Skeletal muscle tissue (tissue), 3 donors: ENCODE measurements at regions not wholly inside any gene's neighbourhood (a gene's known extent, or its start where the extent isn't known, plus 50 kb on each side); places are given as distances from the start of the nearest gene placed in this dataset.

Source experiments
- H3K27ac ChIP-seq: one replicate; pipeline ENCODE4 v1.7.0; 2013; ENCODE audit warnings: mild to moderate bottlenecking, low read depth, low read length, inconsistent platforms
- H3K27me3 ChIP-seq, 3 donors: one replicate each; pipeline ENCODE4 v1.7.0; 2013; ENCODE audit warnings: low read length in 3 of 3; ENCODE audit not compliant: control insufficient read depth in 3 of 3, insufficient read depth in 3 of 3
- H3K36me3 ChIP-seq, 3 donors: one replicate each; pipeline ENCODE4 v1.7.0; 2013; ENCODE audit warnings: low read length in 3 of 3; ENCODE audit not compliant: control insufficient read depth in 3 of 3, insufficient read depth in 3 of 3
- H3K4me1 ChIP-seq, 3 donors: one replicate each; pipeline ENCODE4 v1.7.0; 2013; ENCODE audit warnings: low read length in 3 of 3, mild to moderate bottlenecking in 3 of 3; ENCODE audit not compliant: control insufficient read depth in 3 of 3, insufficient read depth in 3 of 3
- H3K4me3 ChIP-seq, 3 donors: one replicate each; pipeline ENCODE4 v1.7.0; 2013; ENCODE audit warnings: low read length in 3 of 3
- H3K9ac ChIP-seq, 3 donors: one replicate each; pipeline ENCODE4 v1.7.0; 2013; ENCODE audit warnings: low read length in 3 of 3, mild to moderate bottlenecking in 3 of 3, moderate library complexity in 2 of 3, low read depth in 1 of 3
- H3K9me3 ChIP-seq, 3 donors: one replicate each; pipeline ENCODE4 v1.7.0; 2013; ENCODE audit warnings: low read length in 3 of 3; ENCODE audit not compliant: control insufficient read depth in 3 of 3
- donor health status: Osteomylitis.

- Histone ChIP-seq H3K4me1 (no peaks in the 10 kb centered on the region), H3K4me3 (no peak overlapping the region), H3K36me3 (no peaks in the 10 kb centered on the region), H3K9me3 (no peaks in the 10 kb centered on the region), H3K27me3 (peaks cover 0 to 4% (median 0%) of the 10 kb centered on the region in 3 donors), H3K27ac (no peak overlapping the region), H3K9ac (no peak overlapping the region)
Measured at GRCh38 chr2:200725596-200725995, 86.1 kb upstream of the BZW1 start.

DNA sequence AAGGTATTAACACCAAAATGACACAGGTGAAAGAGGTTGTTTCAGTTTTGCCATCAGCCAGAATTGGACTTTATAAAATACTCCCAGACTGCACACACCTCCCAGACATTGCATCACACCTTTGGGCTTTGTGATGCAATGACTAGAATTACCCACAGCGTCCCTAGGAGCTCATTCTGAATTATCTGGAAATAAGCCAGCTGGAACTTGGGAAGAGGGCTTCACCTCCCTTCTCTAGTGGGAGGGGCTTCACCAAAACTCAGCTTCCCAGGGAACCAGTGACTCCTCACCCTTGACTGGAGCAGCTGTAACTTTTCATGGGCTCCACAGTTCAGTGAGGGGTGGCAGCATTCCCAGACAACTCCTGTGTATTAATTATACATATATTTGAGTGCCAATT, 83.1 kb upstream of the BZW1 start:
- Histone ChIP-seq H3K4me3 (no peak overlapping the region), H3K9ac (no peak overlapping the region), H3K27ac (no peak overlapping the region), H3K36me3 (no peaks in the 10 kb centered on the region), H3K27me3 (peaks cover 0 to 4% (median 0%) of the 10 kb centered on the region in 3 donors), H3K4me1 (no peaks in the 10 kb centered on the region), H3K9me3 (no peaks in the 10 kb centered on the region)

GRCh38 chr2:200730302-200730701, 81.4 kb upstream of the BZW1 start:
- H3K4me1 ChIP-seq, result no peaks in the 10 kb centered on the region
- H3K27ac ChIP-seq, result no peak overlapping the region
- no peaks in the 10 kb centered on the region for H3K9me3 ChIP-seq
- no peak overlapping the region for H3K4me3 ChIP-seq
- no peak overlapping the region for H3K9ac ChIP-seq
- H3K27me3 ChIP-seq, result no peaks in the 10 kb centered on the region
- H3K36me3 ChIP-seq, result no peaks in the 10 kb centered on the region

DNA sequence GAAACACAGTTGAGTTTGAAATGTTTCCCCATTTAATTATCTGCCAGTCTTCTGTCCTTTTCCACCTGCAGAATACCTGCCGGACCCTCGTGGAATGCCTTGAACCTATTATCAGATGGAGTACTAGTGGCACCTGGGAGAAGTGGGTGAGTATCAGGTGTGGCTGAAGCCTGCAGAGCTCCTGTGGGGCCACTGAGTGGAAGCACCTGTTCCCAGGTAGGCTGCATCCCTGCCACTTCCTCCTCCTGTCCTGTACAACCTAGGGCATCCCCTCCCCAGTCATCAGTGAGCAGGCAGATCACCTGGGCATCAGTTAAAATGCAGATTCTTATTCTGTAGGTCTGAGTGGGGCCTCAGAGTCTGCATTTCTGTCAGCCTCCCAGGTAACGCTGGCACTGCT, 80.8 kb upstream of the BZW1 start:
- Histone ChIP-seq H3K27ac (no peak overlapping the region), H3K36me3 (no peaks in the 10 kb centered on the region), H3K27me3 (no peaks in the 10 kb centered on the region), H3K4me3 (no peak overlapping the region), H3K9ac (no peak overlapping the region), H3K4me1 (no peaks in the 10 kb centered on the region), H3K9me3 (no peaks in the 10 kb centered on the region)

DNA sequence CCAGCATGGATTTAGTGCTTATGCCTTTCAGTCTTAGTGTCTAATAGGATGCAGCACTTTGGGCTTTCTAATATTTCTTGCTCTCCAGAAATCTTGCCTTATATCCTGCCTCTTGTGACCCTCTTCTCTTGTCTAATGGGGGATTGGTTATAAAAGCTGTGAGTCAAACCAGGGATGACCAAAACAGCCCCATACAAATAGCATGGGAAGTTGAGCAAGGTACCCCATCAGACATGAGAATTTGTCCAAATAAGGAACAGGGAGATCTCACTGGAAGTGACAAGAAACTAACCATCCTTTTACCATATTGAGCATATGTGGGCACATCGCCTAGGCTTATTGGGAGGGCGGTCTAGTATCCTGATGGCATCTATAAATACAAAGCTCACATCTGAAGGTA, 78.8 kb upstream of the BZW1 start:
- H3K4me1 ChIP-seq, result no peaks in the 10 kb centered on the region
- no peak overlapping the region for H3K4me3 ChIP-seq
- no peak overlapping the region for H3K9ac ChIP-seq
- H3K9me3 ChIP-seq, result no peaks in the 10 kb centered on the region
- H3K36me3 ChIP-seq, result no peaks in the 10 kb centered on the region
- H3K27me3 ChIP-seq, result no peaks in the 10 kb centered on the region
- no peak overlapping the region for H3K27ac ChIP-seq

- H3K9me3 ChIP-seq, result no peaks in the 10 kb centered on the region
- H3K4me3 ChIP-seq, result no peak overlapping the region
- no peaks in the 10 kb centered on the region for H3K27me3 ChIP-seq
- no peak overlapping the region for H3K9ac ChIP-seq
- no peaks in the 10 kb centered on the region for H3K36me3 ChIP-seq
- H3K27ac ChIP-seq, result no peak overlapping the region
- no peaks in the 10 kb centered on the region for H3K4me1 ChIP-seq
Measured at GRCh38 chr2:200733713-200734198, 78.0 kb upstream of the BZW1 start.

- Histone ChIP-seq H3K4me1 (no peaks in the 10 kb centered on the region), H3K9ac (no peak overlapping the region), H3K27me3 (no peaks in the 10 kb centered on the region), H3K36me3 (no peaks in the 10 kb centered on the region), H3K9me3 (no peaks in the 10 kb centered on the region), H3K4me3 (no peak overlapping the region), H3K27ac (no peak overlapping the region)
Measured at GRCh38 chr2:200735061-200735460, 76.6 kb upstream of the BZW1 start.

DNA sequence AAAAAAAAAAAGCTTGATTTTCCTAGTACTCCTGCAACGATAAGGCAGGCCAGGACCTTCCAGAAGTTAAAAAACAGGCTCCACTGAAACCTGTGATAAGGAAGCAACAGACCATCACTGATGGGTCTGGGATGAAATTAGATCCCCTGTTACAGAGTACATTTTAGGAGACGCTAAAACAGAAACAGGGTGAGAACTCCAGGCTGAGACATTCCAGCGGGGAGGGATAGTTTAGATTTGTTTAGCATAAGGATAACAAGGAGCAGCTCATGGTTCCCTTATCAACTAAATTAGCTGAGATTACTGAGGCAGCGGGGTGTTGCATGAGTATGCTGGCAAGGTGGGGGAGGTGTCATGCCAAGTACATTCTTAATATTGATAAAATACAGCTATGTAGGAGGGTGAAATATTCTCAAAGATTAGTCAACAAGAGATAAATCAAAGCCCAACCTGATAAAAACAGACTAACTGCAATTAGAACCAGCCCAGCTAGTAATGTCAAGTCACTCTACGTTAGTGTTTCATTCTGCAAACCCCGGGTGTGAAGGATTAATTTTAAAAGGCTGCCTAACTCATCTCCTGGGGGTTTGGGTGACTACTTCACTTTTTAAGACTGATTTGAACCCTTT, 75.0 kb upstream of the BZW1 start:
- no peaks in the 10 kb centered on the region for H3K9me3 ChIP-seq
- H3K4me3 ChIP-seq, result no peak overlapping the region
- no peak overlapping the region for H3K9ac ChIP-seq
- H3K36me3 ChIP-seq, result no peaks in the 10 kb centered on the region
- peaks cover 3 to 10% (median 6%) of the 10 kb centered on the region in 3 donors for H3K4me1 ChIP-seq
- H3K27me3 ChIP-seq, result no peaks in the 10 kb centered on the region
- no peak overlapping the region for H3K27ac ChIP-seq

DNA sequence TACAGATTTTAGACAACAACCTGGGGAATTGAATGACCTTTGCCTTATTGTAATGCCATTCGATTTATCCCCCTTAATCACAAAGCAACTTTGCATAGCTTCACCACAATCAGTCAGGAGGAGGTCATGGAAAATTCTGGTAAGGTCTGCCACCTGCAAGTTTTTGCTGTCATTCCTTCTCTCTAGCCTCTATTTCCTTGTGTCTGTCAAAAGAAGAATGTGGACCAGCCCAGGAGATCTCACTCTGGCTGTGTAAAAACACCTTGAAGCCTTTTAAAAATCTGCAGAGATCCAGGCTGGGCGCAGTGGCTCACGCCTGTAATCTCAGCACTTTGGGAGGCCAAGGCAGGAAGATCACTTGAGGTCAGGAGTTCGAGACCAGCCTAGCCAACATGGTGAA, 74.1 kb upstream of the BZW1 start:
- Histone ChIP-seq H3K27ac (no peak overlapping the region), H3K9me3 (no peaks in the 10 kb centered on the region)

DNA sequence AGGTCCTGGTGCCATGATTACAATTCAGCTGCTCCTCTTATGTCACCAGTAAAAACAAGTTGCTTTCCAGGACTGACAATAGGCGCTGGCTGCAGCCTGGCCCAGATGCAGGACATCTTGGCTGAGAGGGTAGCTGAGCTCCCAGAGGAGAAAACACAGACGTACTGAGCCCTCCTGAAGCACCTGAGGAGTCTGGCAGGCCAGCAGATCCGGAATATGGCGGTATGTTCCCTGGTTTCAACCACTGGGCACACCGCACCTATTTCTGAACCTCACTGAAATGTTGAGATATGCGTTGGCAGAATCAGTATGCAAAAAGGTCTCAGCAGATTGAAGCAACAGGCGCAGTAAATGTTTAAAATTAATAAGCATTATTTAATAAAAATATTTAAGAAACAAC, 73.1 kb upstream of the BZW1 start:
- H3K36me3 ChIP-seq, result no peaks in the 10 kb centered on the region
- H3K9ac ChIP-seq, result no peak overlapping the region
- no peaks in the 10 kb centered on the region for H3K9me3 ChIP-seq
- H3K27me3 ChIP-seq, result no peaks in the 10 kb centered on the region
- H3K4me3 ChIP-seq, result no peak overlapping the region
- H3K4me1 ChIP-seq, result peaks cover 15 to 19% (median 16%) of the 10 kb centered on the region in 3 donors
- no peak overlapping the region for H3K27ac ChIP-seq

More for the DNA sequence above, 74.1 kb upstream of the BZW1 start:
- H3K4me1 ChIP-seq, result peaks cover 10 to 14% (median 13%) of the 10 kb centered on the region in 3 donors
- H3K27me3 ChIP-seq, result no peaks in the 10 kb centered on the region
- no peaks in the 10 kb centered on the region for H3K36me3 ChIP-seq
- no peak overlapping the region for H3K4me3 ChIP-seq
- no peak overlapping the region for H3K9ac ChIP-seq
